ENCODE measurements at regions not wholly inside any gene's neighbourhood (a gene's known extent, or its start where the extent isn't known, plus 50 kb on each side); places are given as distances from the start of the nearest gene placed in this dataset.
"Not testable (repeated sequence)": the region's sequence is repeated elsewhere in the genome, so short reads cannot be mapped to it uniquely, and the experiment has no call there.

- not testable (repeated sequence) for H3K4me1 Mint-ChIP-seq; H3K27me3 ChIP-seq (ENCODE audit: control insufficient read depth, insufficient read depth, low read length); H3K4me3 ChIP-seq (ENCODE audit: low read depth, low read length); H3K36me3 Mint-ChIP-seq; H3K36me3 ChIP-seq (ENCODE audit: control insufficient read depth, insufficient read depth, low read length); H3K4me3 Mint-ChIP-seq; ATAC-seq (ENCODE audit: low read depth in 2 of 2); DNase-seq; H3K9me3 Mint-ChIP-seq; H3K27me3 Mint-ChIP-seq; H3K27ac Mint-ChIP-seq; H3K9me3 ChIP-seq (ENCODE audit: control insufficient read depth in 2 of 2, low read length in 2 of 2); H3K27ac ChIP-seq (ENCODE audit: insufficient read depth, low read length, poor library complexity, severe bottlenecking); H3K4me1 ChIP-seq (ENCODE audit: control insufficient read depth, insufficient read depth, low read length, poor library complexity, severe bottlenecking)
Observed at GRCh38 chr7:72266-73057, 119.9 kb upstream of the FAM20C start.

GRCh38 chr7:73058-73331 lies 119.4 kb upstream of the FAM20C start:
- H3K9me3 Mint-ChIP-seq; H3K36me3 ChIP-seq (ENCODE audit: control insufficient read depth, insufficient read depth, low read length); H3K9me3 ChIP-seq (ENCODE audit: control insufficient read depth in 2 of 2, low read length in 2 of 2); H3K27ac ChIP-seq (ENCODE audit: insufficient read depth, low read length, poor library complexity, severe bottlenecking); H3K4me3 Mint-ChIP-seq; ATAC-seq (ENCODE audit: low read depth in 2 of 2); H3K27me3 Mint-ChIP-seq; H3K4me1 ChIP-seq (ENCODE audit: control insufficient read depth, insufficient read depth, low read length, poor library complexity, severe bottlenecking); H3K4me1 Mint-ChIP-seq; H3K27me3 ChIP-seq (ENCODE audit: control insufficient read depth, insufficient read depth, low read length); H3K4me3 ChIP-seq (ENCODE audit: low read depth, low read length); H3K36me3 Mint-ChIP-seq; H3K27ac Mint-ChIP-seq; DNase-seq: not testable (repeated sequence)

- not testable (repeated sequence) for H3K4me1 Mint-ChIP-seq; H3K9me3 ChIP-seq (ENCODE audit: control insufficient read depth in 2 of 2, low read length in 2 of 2); H3K4me3 Mint-ChIP-seq; ATAC-seq (ENCODE audit: low read depth in 2 of 2); H3K27ac Mint-ChIP-seq; H3K27ac ChIP-seq (ENCODE audit: insufficient read depth, low read length, poor library complexity, severe bottlenecking); DNase-seq; H3K4me3 ChIP-seq (ENCODE audit: low read depth, low read length); H3K27me3 Mint-ChIP-seq; H3K4me1 ChIP-seq (ENCODE audit: control insufficient read depth, insufficient read depth, low read length, poor library complexity, severe bottlenecking); H3K9me3 Mint-ChIP-seq; H3K36me3 ChIP-seq (ENCODE audit: control insufficient read depth, insufficient read depth, low read length); H3K36me3 Mint-ChIP-seq; H3K27me3 ChIP-seq (ENCODE audit: control insufficient read depth, insufficient read depth, low read length)
Observed at GRCh38 chr7:74008-74540, 118.3 kb upstream of the FAM20C start.

- H3K27ac ChIP-seq (ENCODE audit: insufficient read depth, low read length, poor library complexity, severe bottlenecking); H3K27me3 Mint-ChIP-seq; H3K4me1 ChIP-seq (ENCODE audit: control insufficient read depth, insufficient read depth, low read length, poor library complexity, severe bottlenecking); H3K4me1 Mint-ChIP-seq; H3K27ac Mint-ChIP-seq; H3K4me3 Mint-ChIP-seq; H3K9me3 Mint-ChIP-seq; ATAC-seq (ENCODE audit: low read depth in 2 of 2); H3K9me3 ChIP-seq (ENCODE audit: control insufficient read depth in 2 of 2, low read length in 2 of 2); H3K27me3 ChIP-seq (ENCODE audit: control insufficient read depth, insufficient read depth, low read length); H3K4me3 ChIP-seq (ENCODE audit: low read depth, low read length); DNase-seq; H3K36me3 Mint-ChIP-seq; H3K36me3 ChIP-seq (ENCODE audit: control insufficient read depth, insufficient read depth, low read length): not testable (repeated sequence)
Observed at GRCh38 chr7:75511-75910, 116.9 kb upstream of the FAM20C start.

- H3K36me3 ChIP-seq (ENCODE audit: control insufficient read depth, insufficient read depth, low read length); ATAC-seq (ENCODE audit: low read depth in 2 of 2); H3K27me3 ChIP-seq (ENCODE audit: control insufficient read depth, insufficient read depth, low read length); H3K27me3 Mint-ChIP-seq; H3K4me3 Mint-ChIP-seq; H3K4me3 ChIP-seq (ENCODE audit: low read depth, low read length); H3K9me3 ChIP-seq (ENCODE audit: control insufficient read depth in 2 of 2, low read length in 2 of 2); H3K36me3 Mint-ChIP-seq; H3K4me1 ChIP-seq (ENCODE audit: control insufficient read depth, insufficient read depth, low read length, poor library complexity, severe bottlenecking); DNase-seq; H3K27ac ChIP-seq (ENCODE audit: insufficient read depth, low read length, poor library complexity, severe bottlenecking); H3K9me3 Mint-ChIP-seq; H3K4me1 Mint-ChIP-seq; H3K27ac Mint-ChIP-seq: not testable (repeated sequence)
Observed at GRCh38 chr7:76202-76601, 116.2 kb upstream of the FAM20C start.

GRCh38 chr7:76829-77395 lies 115.5 kb upstream of the FAM20C start:
- not testable (repeated sequence) for H3K27ac ChIP-seq (ENCODE audit: insufficient read depth, low read length, poor library complexity, severe bottlenecking); H3K4me3 ChIP-seq (ENCODE audit: low read depth, low read length); H3K4me1 ChIP-seq (ENCODE audit: control insufficient read depth, insufficient read depth, low read length, poor library complexity, severe bottlenecking); H3K27me3 Mint-ChIP-seq; H3K4me1 Mint-ChIP-seq; H3K36me3 ChIP-seq (ENCODE audit: control insufficient read depth, insufficient read depth, low read length); ATAC-seq (ENCODE audit: low read depth in 2 of 2); H3K27ac Mint-ChIP-seq; DNase-seq; H3K4me3 Mint-ChIP-seq; H3K9me3 ChIP-seq (ENCODE audit: control insufficient read depth in 2 of 2, low read length in 2 of 2); H3K27me3 ChIP-seq (ENCODE audit: control insufficient read depth, insufficient read depth, low read length); H3K36me3 Mint-ChIP-seq; H3K9me3 Mint-ChIP-seq

GRCh38 chr7:78862-79261 lies 113.5 kb upstream of the FAM20C start:
- H3K4me3 ChIP-seq (ENCODE audit: low read depth, low read length); H3K36me3 Mint-ChIP-seq; H3K9me3 ChIP-seq (ENCODE audit: control insufficient read depth in 2 of 2, low read length in 2 of 2); H3K4me3 Mint-ChIP-seq; H3K4me1 ChIP-seq (ENCODE audit: control insufficient read depth, insufficient read depth, low read length, poor library complexity, severe bottlenecking); H3K27me3 ChIP-seq (ENCODE audit: control insufficient read depth, insufficient read depth, low read length); H3K36me3 ChIP-seq (ENCODE audit: control insufficient read depth, insufficient read depth, low read length); H3K27me3 Mint-ChIP-seq; H3K4me1 Mint-ChIP-seq; DNase-seq; H3K27ac ChIP-seq (ENCODE audit: insufficient read depth, low read length, poor library complexity, severe bottlenecking); H3K27ac Mint-ChIP-seq; H3K9me3 Mint-ChIP-seq; ATAC-seq (ENCODE audit: low read depth in 2 of 2): not testable (repeated sequence)

GRCh38 chr7:79400-80055 lies 112.8 kb upstream of the FAM20C start:
- H3K4me1 Mint-ChIP-seq; H3K36me3 Mint-ChIP-seq; H3K4me3 Mint-ChIP-seq; H3K4me3 ChIP-seq (ENCODE audit: low read depth, low read length); H3K27ac ChIP-seq (ENCODE audit: insufficient read depth, low read length, poor library complexity, severe bottlenecking); ATAC-seq (ENCODE audit: low read depth in 2 of 2); H3K27me3 ChIP-seq (ENCODE audit: control insufficient read depth, insufficient read depth, low read length); H3K36me3 ChIP-seq (ENCODE audit: control insufficient read depth, insufficient read depth, low read length); H3K9me3 Mint-ChIP-seq; DNase-seq; H3K9me3 ChIP-seq (ENCODE audit: control insufficient read depth in 2 of 2, low read length in 2 of 2); H3K27ac Mint-ChIP-seq; H3K4me1 ChIP-seq (ENCODE audit: control insufficient read depth, insufficient read depth, low read length, poor library complexity, severe bottlenecking); H3K27me3 Mint-ChIP-seq: not testable (repeated sequence)

Data from CD4-positive, CD25-positive, alpha-beta regulatory T cell (primary cell).